GM12878 (cell line): ENCODE measurements at regions not wholly inside any gene's neighbourhood (a gene's known extent, or its start where the extent isn't known, plus 50 kb on each side); places are given as distances from the start of the nearest gene placed in this dataset.

Source experiments
- ATAC-seq: fragments of 200-7000 bp; cut with Tn5 transposase; 3 replicates; pipeline ENCODE4 v1.9.1; 2020; ENCODE audit warnings: mild to moderate bottlenecking, moderate library complexity
- BruUV-seq: library from RNA; stranded (reverse); fragments of 400-500 nt; replicated peaks from 2 replicates; lab custom pipeline; 2021; lab: Mats Ljungman, UMichigan
- CTCF ChIA-PET: fragments of 300-600 bp; sonication (Branson Sonifier 250); formaldehyde crosslinking; extraction: SDS; loops from one replicate; lab custom pipeline; 2021; ENCODE audit warnings: inconsistent platforms; lab: Yijun Ruan, JAX
- POLR2A ChIA-PET: fragments of 350-600 bp; formaldehyde crosslinking; extraction: SDS; loops from one replicate; lab custom pipeline; 2021; ENCODE audit warnings: inconsistent platforms; lab: Charles Lee
- RAD21 ChIA-PET: fragments of 300-600 bp; sonication (Branson Sonifier 250); formaldehyde crosslinking; loops from one replicate; lab custom pipeline; 2023; ENCODE audit warnings: antibody characterized with exemption; ENCODE audit not compliant: unreplicated experiment; lab: Charles Lee
- SMC1A ChIA-PET: fragments of 300-600 bp; sonication (Branson Sonifier 250); formaldehyde crosslinking; loops from one replicate; lab custom pipeline; 2023; ENCODE audit not compliant: unreplicated experiment, uncharacterized antibody; lab: Charles Lee
- DNase-seq: peaks from one replicate; pipeline ENCODE4 v3.0.0-alpha.2; 2011; ENCODE audit warnings: low read depth, low spot score
- FAIRE-seq: peaks from 3 replicates; lab custom pipeline; 2011; peaks lifted over from hg19 to GRCh38; lab: Jason Lieb, UNC
- H2AFZ ChIP-seq: 2 replicates; pipeline ENCODE4 v1.6.0; 2011; ENCODE audit warnings: low read depth, low read length, control low read depth; ENCODE audit not compliant: control insufficient read depth
- H3K27ac ChIP-seq: 2 replicates; pipeline ENCODE4 v1.5.1; 2011; ENCODE audit warnings: control low read depth; ENCODE audit not compliant: control insufficient read depth, insufficient read depth
- H3K27me3 ChIP-seq, 2 experiments: replicated peaks in 1 of 2; 2 replicates each; pipeline versions ENCODE4 v1.6.0 to v1.6.1; 2011; ENCODE audit warnings: low read length in 1 of 2; ENCODE audit not compliant: control insufficient read depth in 2 of 2, insufficient read depth in 2 of 2
- H3K36me3 ChIP-seq, 2 experiments: 2 replicates each; pipeline ENCODE4 v1.5.1; 2011; ENCODE audit warnings: low read length in 1 of 2; ENCODE audit not compliant: control insufficient read depth in 2 of 2, insufficient read depth in 2 of 2
- H3K4me1 ChIP-seq: 2 replicates; pipeline ENCODE4 v1.6.1; 2011; ENCODE audit warnings: mild to moderate bottlenecking, low read length, moderate library complexity, mixed read lengths; ENCODE audit not compliant: control insufficient read depth, insufficient read depth
- H3K4me2 ChIP-seq: 2 replicates; pipeline ENCODE4 v1.6.0; 2011; ENCODE audit warnings: control low read depth; ENCODE audit not compliant: control insufficient read depth, insufficient read depth
- H3K4me3 ChIP-seq: fragments of 200-600 bp; sonication (generic); 2 replicates; pipeline ENCODE4 v1.5.1; 2016
- H3K79me2 ChIP-seq: 2 replicates; pipeline ENCODE4 v1.6.0; 2011; ENCODE audit warnings: low read length; ENCODE audit not compliant: control insufficient read depth, insufficient read depth
- H3K9ac ChIP-seq: 2 replicates; pipeline ENCODE4 v1.8.0; 2011; ENCODE audit warnings: low read length, control low read depth, mixed read lengths; ENCODE audit not compliant: control insufficient read depth, insufficient read depth
- H3K9me3 ChIP-seq: replicated peaks from 3 replicates; pipeline ENCODE4 v1.5.1; 2011; ENCODE audit warnings: mild to moderate bottlenecking, low read length; ENCODE audit not compliant: control insufficient read depth, insufficient read depth
- H4K20me1 ChIP-seq: 2 replicates; pipeline ENCODE4 v1.6.0; 2011; ENCODE audit not compliant: control insufficient read depth, insufficient read depth
- EZH2 ChIP-seq: IDR thresholded peaks from 2 replicates; pipeline ENCODE4 v1.6.1; 2012; ENCODE audit warnings: low read depth, mild to moderate bottlenecking, control low read depth, inconsistent platforms, low read length, borderline replicate concordance; ENCODE audit not compliant: control insufficient read depth
- IRF4 ChIP-seq: IDR thresholded peaks from 2 replicates; pipeline ENCODE4 v1.6.1; 2011; ENCODE audit warnings: low read depth, low read length
- MTA2 ChIP-seq: fragments of 450-650 bp; IDR thresholded peaks from 2 replicates; pipeline ENCODE4 v1.6.1; 2016; ENCODE audit warnings: low read depth, mild to moderate bottlenecking, moderate library complexity
- MXI1 ChIP-seq: fragments of 150-350 bp; IDR thresholded peaks from 2 replicates; pipeline ENCODE4 v1.6.1; 2011; ENCODE audit warnings: low read depth, mild to moderate bottlenecking, inconsistent platforms, low read length, improper control_type of control experiment
- TCF3 ChIP-seq: IDR thresholded peaks from 2 replicates; pipeline ENCODE4 v1.6.1; 2012; ENCODE audit warnings: low read depth, mild to moderate bottlenecking, low read length, borderline replicate concordance; ENCODE audit not compliant: insufficient read depth
- WGBS: methylation state at CpG from one replicate; pipeline ENCODE4 v1.1.6; 2016; ENCODE audit warnings: low lambda C conversion rate; ENCODE audit not compliant: insufficient replicate concordance, insufficient coverage; ENCODE audit errors: missing lambda C conversion rate; 5-methylcytosine and 5-hydroxymethylcytosine counted together
- in situ Hi-C: fragments of 300-500 bp; cut with MboI; formaldehyde crosslinking; loops from 9 replicates; pipeline ENCODE4 v1.14.3; 2018; ENCODE audit warnings: mixed read lengths
- intact Hi-C: fragments of 100-400 bp; cut with micrococcal nuclease; formaldehyde crosslinking; loops from one replicate; pipeline ENCODE4 v1.14.2; 2022; ENCODE audit not compliant: unreplicated experiment

- no peak for TF ChIP-seq MXI1
- TF ChIP-seq MTA2: no peak
- TF ChIP-seq TCF3: no peak
- no peak for TF ChIP-seq EZH2
- TF ChIP-seq, all 136 proteins: peak for 0
Observed at GRCh38 chr6:84416043-84416657, 188.7 kb upstream of the CEP162 start (continued).

GRCh38 chr6:84415517-84415916 is 188.1 kb upstream of the CEP162 start:
- no peaks in the 10 kb centered on the region for H3K27me3 ChIP-seq
- H3K4me1 ChIP-seq: no peaks in the 10 kb centered on the region
- CTCF ChIA-PET: no interaction called here
- no peak overlapping the region for H3K27ac ChIP-seq
- 30% methylated on average over 6 of the region's 6 CpGs for WGBS
- no peak for TF ChIP-seq IRF4
- no peaks in the 10 kb centered on the region for H3K36me3 ChIP-seq
- H3K4me2 ChIP-seq: no peak overlapping the region
- RAD21 ChIA-PET: no interaction called here
- BruUV-seq: no TSS peak
- DNase-seq (no peak), ATAC-seq (no peak), FAIRE-seq (no peak)
- POLR2A ChIA-PET: no interaction called here
- H3K79me2 ChIP-seq: no peaks in the 10 kb centered on the region
- H3K9me3 ChIP-seq: no peaks in the 10 kb centered on the region
- no peak overlapping the region for H3K4me3 ChIP-seq
- H2AFZ ChIP-seq: no peak overlapping the region
- no peak overlapping the region for H3K9ac ChIP-seq
- no peaks in the 10 kb centered on the region for H4K20me1 ChIP-seq
- SMC1A ChIA-PET: interaction anchor here (1.4 kb wide), 1 partner anchor 60 kb away, joined by 3 read pairs; no protein-coding TSS in a partner anchor
- in situ Hi-C loops: no loop called here
- intact Hi-C loops: loop anchor here (10.0 kb wide), 1 partner anchor 531 kb away; no protein-coding TSS in a partner anchor
